SU-DHL-6 (cell line): ENCODE measurements at regions not wholly inside any gene's neighbourhood (a gene's known extent, or its start where the extent isn't known, plus 50 kb on each side); places are given as distances from the start of the nearest gene placed in this dataset.

Source experiments
- H2AFZ ChIP-seq: fragments of 200-600 bp; sonication (generic); 2 replicates; pipeline ENCODE4 v1.6.1; 2014; ENCODE audit warnings: low read depth, mild to moderate bottlenecking, moderate library complexity, mixed read lengths, antibody characterized with exemption, low read length; ENCODE audit not compliant: severe bottlenecking
- H3F3A ChIP-seq: fragments of 200-600 bp; shearing (Covaris generic); 2 replicates; pipeline ENCODE4 v1.6.0; 2016; ENCODE audit warnings: antibody characterized with exemption, mild to moderate bottlenecking; ENCODE audit not compliant: insufficient read depth
- H3K27ac ChIP-seq: fragments of 200-600 bp; sonication (generic); 2 replicates; pipeline ENCODE4 v1.5.1; 2016; ENCODE audit warnings: low read depth, mild to moderate bottlenecking, low read length, moderate library complexity, mixed read lengths
- H3K27me3 ChIP-seq: fragments of 200-600 bp; sonication (generic), shearing (Covaris generic); 2 replicates; pipeline ENCODE4 v1.6.0; 2014; ENCODE audit warnings: mild to moderate bottlenecking, low read length
- H3K36me3 ChIP-seq: fragments of 200-600 bp; sonication (generic); 2 replicates; pipeline ENCODE4 v1.6.1; 2014; ENCODE audit warnings: mild to moderate bottlenecking, low read length, mixed read lengths
- H3K4me2 ChIP-seq: fragments of 300-600, 200-600 bp; shearing (Covaris generic), sonication (generic); 2 replicates; pipeline ENCODE4 v1.6.0; 2014; ENCODE audit warnings: low read length, low read depth, mild to moderate bottlenecking; ENCODE audit not compliant: poor library complexity, severe bottlenecking
- H3K4me3 ChIP-seq: fragments of 200-600 bp; sonication (generic); 2 replicates; pipeline ENCODE4 v1.5.1; 2014; ENCODE audit warnings: antibody characterized with exemption, low read length, mild to moderate bottlenecking, mixed read lengths; ENCODE audit not compliant: insufficient read depth, poor library complexity, severe bottlenecking
- H3K79me2 ChIP-seq: fragments of 200-600 bp; sonication (generic); 2 replicates; pipeline ENCODE4 v1.6.1; 2014; ENCODE audit warnings: mild to moderate bottlenecking, low read length, moderate library complexity; ENCODE audit not compliant: insufficient read depth
- H3K9ac ChIP-seq: fragments of 200-600 bp; sonication (generic); 2 replicates; pipeline ENCODE4 v1.7.0; 2014; ENCODE audit warnings: mild to moderate bottlenecking, low read length
- H3K9me2 ChIP-seq: fragments of 200-600 bp; sonication (generic); replicated peaks from 2 replicates; pipeline ENCODE4 v1.6.1; 2014; ENCODE audit warnings: low read length; ENCODE audit not compliant: insufficient read depth
- H3K9me3 ChIP-seq: fragments of 200-600 bp; sonication (generic); 2 replicates; pipeline ENCODE4 v1.6.1; 2014; ENCODE audit warnings: low read length, mixed read lengths; ENCODE audit not compliant: insufficient read depth
- H4K20me1 ChIP-seq: fragments of 200-600 bp; sonication (generic); 2 replicates; pipeline ENCODE4 v1.6.1; 2014; ENCODE audit warnings: low read depth, mild to moderate bottlenecking, antibody characterized with exemption, low read length, moderate library complexity, mixed read lengths
- CTCF ChIP-seq: fragments of 200-600 bp; sonication (generic); IDR thresholded peaks from one replicate; pipeline ENCODE4 v1.5.1; 2017; ENCODE audit warnings: antibody characterized with exemption, mild to moderate bottlenecking, low read length, moderate library complexity; ENCODE audit not compliant: insufficient read depth, poor library complexity, severe bottlenecking
- EZH2phosphoT487 ChIP-seq: fragments of 200-600 bp; sonication (generic), shearing (Covaris generic); conservative IDR thresholded peaks from 2 replicates; pipeline ENCODE4 v1.6.1; 2018; ENCODE audit warnings: mild to moderate bottlenecking, antibody characterized with exemption, low read length, moderate library complexity, mixed read lengths

GRCh38 chr2:198660501-198660900 lies 797.2 kb downstream of the SATB2 start:
- Histone ChIP-seq H3K4me3 (no peak overlapping the region), H3K9me2 (no peaks in the 10 kb centered on the region), H3K36me3 (no peaks in the 10 kb centered on the region), H3K4me2 (no peak overlapping the region), H2AFZ (no peak overlapping the region), H3K79me2 (no peaks in the 10 kb centered on the region), H3K27me3 (no peaks in the 10 kb centered on the region), H3K9me3 (no peaks in the 10 kb centered on the region), H3K9ac (no peak overlapping the region), H3K27ac (no peak overlapping the region), H3F3A (no peaks in the 10 kb centered on the region), H4K20me1 (no peaks in the 10 kb centered on the region)
- TF ChIP-seq EZH2phosphoT487 (no peak), CTCF (no peak)

- H4K20me1 ChIP-seq, result no peaks in the 10 kb centered on the region
- H3K9me3 ChIP-seq, result no peaks in the 10 kb centered on the region
- H3K4me2 ChIP-seq, result no peak overlapping the region
- no peak for TF ChIP-seq EZH2phosphoT487
- no peak for TF ChIP-seq CTCF
- no peak overlapping the region for H3K27ac ChIP-seq
- no peak overlapping the region for H3K9ac ChIP-seq
- H3K79me2 ChIP-seq, result no peaks in the 10 kb centered on the region
- H3F3A ChIP-seq, result no peaks in the 10 kb centered on the region
- H3K36me3 ChIP-seq, result no peaks in the 10 kb centered on the region
- H3K27me3 ChIP-seq, result no peaks in the 10 kb centered on the region
- H2AFZ ChIP-seq, result no peak overlapping the region
- no peak overlapping the region for H3K4me3 ChIP-seq
- H3K9me2 ChIP-seq, result no peaks in the 10 kb centered on the region
Measured at GRCh38 chr2:198659096-198659870, 798.5 kb downstream of the SATB2 start.

GRCh38 chr2:198657512-198658121 lies 800.1 kb downstream of the SATB2 start:
- no peaks in the 10 kb centered on the region for H3K9me2 ChIP-seq
- no peaks in the 10 kb centered on the region for H3F3A ChIP-seq
- H3K79me2 ChIP-seq, result no peaks in the 10 kb centered on the region
- H3K9ac ChIP-seq, result no peak overlapping the region
- no peak overlapping the region for H3K4me2 ChIP-seq
- H3K27me3 ChIP-seq, result no peaks in the 10 kb centered on the region
- no peak overlapping the region for H3K27ac ChIP-seq
- no peak for TF ChIP-seq EZH2phosphoT487
- no peak overlapping the region for H3K4me3 ChIP-seq
- H2AFZ ChIP-seq, result no peak overlapping the region
- no peaks in the 10 kb centered on the region for H3K9me3 ChIP-seq
- H4K20me1 ChIP-seq, result no peaks in the 10 kb centered on the region
- H3K36me3 ChIP-seq, result no peaks in the 10 kb centered on the region

GRCh38 chr2:198656869-198657268 lies 800.9 kb downstream of the SATB2 start:
- Histone ChIP-seq H3K9me2 (no peaks in the 10 kb centered on the region), H3K4me2 (no peak overlapping the region), H3K9me3 (no peaks in the 10 kb centered on the region), H3K9ac (no peak overlapping the region), H3K4me3 (no peak overlapping the region), H3F3A (no peaks in the 10 kb centered on the region), H3K79me2 (no peaks in the 10 kb centered on the region), H3K27me3 (no peaks in the 10 kb centered on the region), H3K36me3 (no peaks in the 10 kb centered on the region), H2AFZ (no peak overlapping the region), H4K20me1 (no peaks in the 10 kb centered on the region), H3K27ac (no peak overlapping the region)
- TF ChIP-seq EZH2phosphoT487 (no peak), CTCF (no peak)
